ENCODE measurements at regions not wholly inside any gene's neighbourhood (a gene's known extent, or its start where the extent isn't known, plus 50 kb on each side); places are given as distances from the start of the nearest gene placed in this dataset.

DNA sequence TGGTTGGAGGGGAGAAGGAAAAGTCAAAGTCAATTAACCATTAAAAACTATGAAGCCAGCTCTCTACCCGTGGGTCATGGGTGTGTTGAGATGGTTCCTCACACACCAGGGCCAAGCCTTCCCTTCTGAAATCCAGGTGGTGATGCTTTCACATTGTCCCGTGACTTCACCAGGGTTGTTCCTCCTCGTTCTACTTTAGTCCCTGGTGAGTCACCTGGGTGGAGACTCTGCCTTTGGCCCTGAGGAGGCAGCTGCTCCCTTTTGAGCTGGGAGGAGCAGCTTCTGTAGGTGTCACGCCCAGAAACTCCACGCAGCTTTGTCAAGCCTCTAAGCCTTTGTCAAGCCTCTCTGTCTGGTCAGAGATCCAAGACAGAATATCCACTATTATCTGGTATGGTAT lies 348.3 kb downstream of the BMP4 start:
- no peak for DNase-seq (ENCODE audit: low read depth in 1 of 2, low spot score in 1 of 2)
- H3K27ac ChIP-seq (replicated peaks), result no peak overlapping the region
- no peaks in the 10 kb centered on the region for H3K27me3 ChIP-seq (ENCODE audit: insufficient read depth, poor library complexity, severe bottlenecking)
- no peak overlapping the region for H3K4me3 ChIP-seq (replicated peaks; ENCODE audit: insufficient read depth, low read length)
- TF ChIP-seq, protein P1, sequence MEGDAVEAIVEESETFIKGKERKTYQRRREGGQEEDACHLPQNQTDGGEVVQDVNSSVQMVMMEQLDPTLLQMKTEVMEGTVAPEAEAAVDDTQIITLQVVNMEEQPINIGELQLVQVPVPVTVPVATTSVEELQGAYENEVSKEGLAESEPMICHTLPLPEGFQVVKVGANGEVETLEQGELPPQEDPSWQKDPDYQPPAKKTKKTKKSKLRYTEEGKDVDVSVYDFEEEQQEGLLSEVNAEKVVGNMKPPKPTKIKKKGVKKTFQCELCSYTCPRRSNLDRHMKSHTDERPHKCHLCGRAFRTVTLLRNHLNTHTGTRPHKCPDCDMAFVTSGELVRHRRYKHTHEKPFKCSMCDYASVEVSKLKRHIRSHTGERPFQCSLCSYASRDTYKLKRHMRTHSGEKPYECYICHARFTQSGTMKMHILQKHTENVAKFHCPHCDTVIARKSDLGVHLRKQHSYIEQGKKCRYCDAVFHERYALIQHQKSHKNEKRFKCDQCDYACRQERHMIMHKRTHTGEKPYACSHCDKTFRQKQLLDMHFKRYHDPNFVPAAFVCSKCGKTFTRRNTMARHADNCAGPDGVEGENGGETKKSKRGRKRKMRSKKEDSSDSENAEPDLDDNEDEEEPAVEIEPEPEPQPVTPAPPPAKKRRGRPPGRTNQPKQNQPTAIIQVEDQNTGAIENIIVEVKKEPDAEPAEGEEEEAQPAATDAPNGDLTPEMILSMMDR (IDR thresholded peaks at IDR 0.05; ENCODE audit: insufficient read depth, low read length), result no peak
- TF ChIP-seq SPI1 (IDR thresholded peaks at IDR 0.05; ENCODE audit: borderline replicate concordance, low read depth) (no peak), POLR2AphosphoS5 (IDR thresholded peaks at IDR 0.05; ENCODE audit: low read depth) (no peak), GABPA (IDR thresholded peaks at IDR 0.05; ENCODE audit: low read depth) (no peak)
- TF ChIP-seq, protein P2, sequence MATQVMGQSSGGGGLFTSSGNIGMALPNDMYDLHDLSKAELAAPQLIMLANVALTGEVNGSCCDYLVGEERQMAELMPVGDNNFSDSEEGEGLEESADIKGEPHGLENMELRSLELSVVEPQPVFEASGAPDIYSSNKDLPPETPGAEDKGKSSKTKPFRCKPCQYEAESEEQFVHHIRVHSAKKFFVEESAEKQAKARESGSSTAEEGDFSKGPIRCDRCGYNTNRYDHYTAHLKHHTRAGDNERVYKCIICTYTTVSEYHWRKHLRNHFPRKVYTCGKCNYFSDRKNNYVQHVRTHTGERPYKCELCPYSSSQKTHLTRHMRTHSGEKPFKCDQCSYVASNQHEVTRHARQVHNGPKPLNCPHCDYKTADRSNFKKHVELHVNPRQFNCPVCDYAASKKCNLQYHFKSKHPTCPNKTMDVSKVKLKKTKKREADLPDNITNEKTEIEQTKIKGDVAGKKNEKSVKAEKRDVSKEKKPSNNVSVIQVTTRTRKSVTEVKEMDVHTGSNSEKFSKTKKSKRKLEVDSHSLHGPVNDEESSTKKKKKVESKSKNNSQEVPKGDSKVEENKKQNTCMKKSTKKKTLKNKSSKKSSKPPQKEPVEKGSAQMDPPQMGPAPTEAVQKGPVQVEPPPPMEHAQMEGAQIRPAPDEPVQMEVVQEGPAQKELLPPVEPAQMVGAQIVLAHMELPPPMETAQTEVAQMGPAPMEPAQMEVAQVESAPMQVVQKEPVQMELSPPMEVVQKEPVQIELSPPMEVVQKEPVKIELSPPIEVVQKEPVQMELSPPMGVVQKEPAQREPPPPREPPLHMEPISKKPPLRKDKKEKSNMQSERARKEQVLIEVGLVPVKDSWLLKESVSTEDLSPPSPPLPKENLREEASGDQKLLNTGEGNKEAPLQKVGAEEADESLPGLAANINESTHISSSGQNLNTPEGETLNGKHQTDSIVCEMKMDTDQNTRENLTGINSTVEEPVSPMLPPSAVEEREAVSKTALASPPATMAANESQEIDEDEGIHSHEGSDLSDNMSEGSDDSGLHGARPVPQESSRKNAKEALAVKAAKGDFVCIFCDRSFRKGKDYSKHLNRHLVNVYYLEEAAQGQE (IDR thresholded peaks at IDR 0.05; ENCODE audit: insufficient replicate concordance, low read depth), result no peak

DNA sequence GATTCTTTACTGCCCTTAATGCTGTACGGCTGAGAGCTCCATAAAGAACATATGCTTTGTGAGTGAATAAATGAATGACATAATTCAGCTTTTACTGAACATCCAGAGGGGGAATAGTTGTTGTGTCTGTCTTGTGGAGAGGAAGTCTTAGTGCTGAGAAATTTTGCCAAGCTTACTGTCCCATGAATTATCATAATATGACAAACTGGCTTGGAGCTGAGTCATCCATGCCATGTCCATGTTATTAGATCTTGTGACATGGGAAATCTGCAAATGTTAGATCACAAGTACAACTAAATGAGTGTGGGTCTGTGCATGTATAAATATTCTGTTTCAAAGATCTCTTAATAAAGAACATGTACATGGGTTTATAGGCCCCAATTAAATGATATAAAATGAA lies 350.4 kb downstream of the BMP4 start:
- no peak overlapping the region for H3K27ac ChIP-seq (replicated peaks)
- peaks cover 2% of the 10 kb centered on the region for H3K27me3 ChIP-seq (ENCODE audit: insufficient read depth, poor library complexity, severe bottlenecking)
- no peak overlapping the region for H3K4me3 ChIP-seq (replicated peaks; ENCODE audit: insufficient read depth, low read length)
- no peak for DNase-seq (ENCODE audit: low read depth in 1 of 2, low spot score in 1 of 2)
- TF ChIP-seq GABPA (IDR thresholded peaks at IDR 0.05; ENCODE audit: low read depth), result no peak
- TF ChIP-seq, protein P2 (IDR thresholded peaks at IDR 0.05; ENCODE audit: insufficient replicate concordance, low read depth), result no peak
- no peak for TF ChIP-seq SPI1 (IDR thresholded peaks at IDR 0.05; ENCODE audit: borderline replicate concordance, low read depth)

DNA sequence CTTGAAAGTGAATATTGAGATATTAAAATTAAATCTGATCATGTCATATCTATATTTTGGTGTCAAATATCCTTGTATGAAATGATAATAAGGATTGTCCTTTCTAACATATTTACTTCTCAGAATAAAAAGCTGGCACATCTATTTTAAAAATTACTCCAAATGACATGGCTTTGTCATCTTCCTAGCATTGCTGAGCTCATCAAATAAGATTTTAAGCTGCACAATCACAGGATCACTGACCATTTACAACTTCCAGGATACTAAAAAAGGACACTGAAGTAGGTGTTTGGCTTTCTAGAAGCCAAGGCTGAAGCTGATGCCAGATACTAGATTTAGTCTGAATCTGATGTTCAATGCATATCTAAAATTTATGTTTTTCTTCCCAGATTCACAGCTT lies 351.1 kb downstream of the BMP4 start:
- DNase-seq (ENCODE audit: low read depth in 1 of 2, low spot score in 1 of 2), result no peak
- TF ChIP-seq GABPA (IDR thresholded peaks at IDR 0.05; ENCODE audit: low read depth) (no peak), SPI1 (IDR thresholded peaks at IDR 0.05; ENCODE audit: borderline replicate concordance, low read depth) (no peak), POLR2AphosphoS5 (IDR thresholded peaks at IDR 0.05; ENCODE audit: low read depth) (no peak)
- TF ChIP-seq, protein P2 (IDR thresholded peaks at IDR 0.05; ENCODE audit: insufficient replicate concordance, low read depth), result no peak
- TF ChIP-seq, protein P1 (IDR thresholded peaks at IDR 0.05; ENCODE audit: insufficient read depth, low read length), result no peak
- Histone ChIP-seq H3K4me3 (replicated peaks; ENCODE audit: insufficient read depth, low read length) (no peak overlapping the region), H3K27me3 (ENCODE audit: insufficient read depth, poor library complexity, severe bottlenecking) (peaks cover 2% of the 10 kb centered on the region), H3K27ac (replicated peaks) (no peak overlapping the region)

Data from HL-60 (cell line).